ENCODE measurements at regions not wholly inside any gene's neighbourhood (a gene's known extent, or its start where the extent isn't known, plus 50 kb on each side); places are given as distances from the start of the nearest gene placed in this dataset.
"Not testable (repeated sequence)": the region's sequence is repeated elsewhere in the genome, so short reads cannot be mapped to it uniquely, and the experiment has no call there.

GRCh38 chr5:67802766-67803165 lies 412.8 kb upstream of the PIK3R1 start:
- no peak for DNase-seq

- DNase-seq: peak; percentile 18
Observed at GRCh38 chr5:67799732-67800234, 415.8 kb upstream of the PIK3R1 start.

GRCh38 chr5:67798470-67798869 lies 417.1 kb upstream of the PIK3R1 start:
- not testable (repeated sequence) for DNase-seq

GRCh38 chr5:67795781-67796477 lies 419.6 kb upstream of the PIK3R1 start:
- peak; percentile 31 for DNase-seq

GRCh38 chr5:67793966-67794365 lies 421.6 kb upstream of the PIK3R1 start:
- no peak for DNase-seq

- no peak for DNase-seq
Observed at GRCh38 chr5:67793418-67793817, 422.1 kb upstream of the PIK3R1 start.

- DNase-seq: no peak
Observed at GRCh38 chr5:67792891-67793290, 422.7 kb upstream of the PIK3R1 start.

- no peak for DNase-seq
Observed at GRCh38 chr5:67790390-67790789, 425.2 kb upstream of the PIK3R1 start.

GRCh38 chr5:67779893-67780623 lies 435.5 kb upstream of the PIK3R1 start:
- DNase-seq: not testable (repeated sequence)

- DNase-seq: no peak
Observed at GRCh38 chr5:67774786-67775185, 440.8 kb upstream of the PIK3R1 start.

GRCh38 chr5:67774267-67774552 lies 441.3 kb upstream of the PIK3R1 start:
- no peak for DNase-seq

GRCh38 chr5:67773411-67774266 lies 441.9 kb upstream of the PIK3R1 start:
- DNase-seq: peak; percentile 68

- no peak for DNase-seq
Observed at GRCh38 chr5:67771791-67772190, 443.8 kb upstream of the PIK3R1 start.

GRCh38 chr5:67771221-67771620 lies 444.3 kb upstream of the PIK3R1 start:
- no peak for DNase-seq

GRCh38 chr5:67770431-67771025 lies 445.0 kb upstream of the PIK3R1 start:
- no peak for DNase-seq

GRCh38 chr5:67765697-67766096 lies 449.9 kb upstream of the PIK3R1 start:
- DNase-seq: no peak

- DNase-seq: not testable (repeated sequence)
Observed at GRCh38 chr5:67757771-67758170, 457.8 kb upstream of the PIK3R1 start.

- DNase-seq: no peak
Observed at GRCh38 chr5:67752357-67752708, 463.2 kb upstream of the PIK3R1 start.

- DNase-seq: no peak
Observed at GRCh38 chr5:67748165-67748690, 467.3 kb upstream of the PIK3R1 start.

- no peak for DNase-seq
Observed at GRCh38 chr5:67747096-67747495, 468.5 kb upstream of the PIK3R1 start.

- DNase-seq: not testable (repeated sequence)
Observed at GRCh38 chr5:67746608-67747007, 468.9 kb upstream of the PIK3R1 start.

GRCh38 chr5:67746103-67746502 lies 469.5 kb upstream of the PIK3R1 start:
- no peak for DNase-seq

GRCh38 chr5:67732921-67733320 lies 482.6 kb upstream of the PIK3R1 start:
- no peak for DNase-seq
